Right lobe of liver (tissue), 4 donors: ENCODE measurements at regions not wholly inside any gene's neighbourhood (a gene's known extent, or its start where the extent isn't known, plus 50 kb on each side); places are given as distances from the start of the nearest gene placed in this dataset.

ENCODE experiments used
- CTCF ChIP-seq, 4 donors: fragments of 200-600 bp in 3 of 4; fragments of 450-650 bp in 1 of 4; IDR thresholded peaks; one replicate each; pipeline versions ENCODE4 v1.5.1 to v1.8.0; 2016 to 2022; ENCODE audit warnings: antibody characterized with exemption in 4 of 4, mild to moderate bottlenecking in 2 of 4
- POLR2A ChIP-seq: fragments of 450-650 bp; IDR thresholded peaks from one replicate; pipeline ENCODE4 v1.6.1; 2017; ENCODE audit warnings: antibody characterized with exemption, mild to moderate bottlenecking
- donor health status: DM: no; HTN: no; CAD: no.
- donor health status: DM: no; HTN: no; CAD: no.
- donor health status: DM: no; HTN: yes; CAD: no.

GRCh38 chr6:4340544-4340943, 205.2 kb upstream of the ECI2 start:
- no peak for TF ChIP-seq CTCF (IDR thresholded peaks at IDR 0.05)
- TF ChIP-seq POLR2A: no peak
